Transverse colon (tissue), 3 donors: ENCODE measurements at regions not wholly inside any gene's neighbourhood (a gene's known extent, or its start where the extent isn't known, plus 50 kb on each side); places are given as distances from the start of the nearest gene placed in this dataset.
"Not testable (repeated sequence)": the region's sequence is repeated elsewhere in the genome, so short reads cannot be mapped to it uniquely, and the experiment has no call there.

Experiments used
- CTCF ChIP-seq, 5 experiments: fragments of 200-600 bp in 3 of 5; fragments of 450-650 bp in 2 of 5; sonication (generic) in 3 of 5; IDR thresholded peaks; 1 replicate in 2 of 5; 2 replicates in 3 of 5; pipeline ENCODE4 v1.5.1; 2016 to 2017; ENCODE audit warnings: antibody characterized with exemption in 5 of 5, inconsistent platforms in 3 of 5, mild to moderate bottlenecking in 2 of 5, moderate library complexity in 1 of 5
- POLR2A ChIP-seq: fragments of 450-650 bp; IDR thresholded peaks from one replicate; pipeline ENCODE4 v1.6.1; 2016; ENCODE audit warnings: antibody characterized with exemption, mild to moderate bottlenecking, moderate library complexity

DNA sequence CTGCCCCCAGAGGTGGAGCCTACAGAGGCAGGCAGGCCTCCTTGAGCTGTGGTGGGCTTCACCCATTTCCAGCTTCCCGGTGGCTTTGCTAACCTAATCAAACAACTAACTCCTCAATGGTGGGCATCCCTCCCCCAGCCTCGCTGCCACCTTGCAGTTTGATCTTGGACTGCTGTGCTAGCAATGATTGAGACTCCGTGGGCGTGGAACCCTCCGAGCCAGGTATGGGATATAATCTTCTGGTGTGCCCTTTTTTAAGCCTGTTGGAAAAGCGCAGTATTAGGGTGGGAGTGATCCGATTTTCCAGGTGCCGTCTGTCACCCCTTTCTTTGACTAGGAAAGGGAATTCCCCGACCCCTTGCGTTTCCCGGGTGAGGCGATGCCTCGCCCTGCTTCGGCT lies 73.3 kb upstream of the CNTNAP2 start:
- not testable (repeated sequence) for TF ChIP-seq CTCF (IDR thresholded peaks at IDR 0.05); POLR2A
